Type B pancreatic cell (in vitro differentiated cells): ENCODE measurements at regions not wholly inside any gene's neighbourhood (a gene's known extent, or its start where the extent isn't known, plus 50 kb on each side); places are given as distances from the start of the nearest gene placed in this dataset.

ENCODE experiments used
- DNase-seq: peaks from one replicate; pipeline ENCODE4 v3.0.0; 2021; ENCODE audit warnings: mixed read lengths; ENCODE audit not compliant: unreplicated experiment; ENCODE audit errors: extremely low spot score
- H3K27ac Mint-ChIP-seq: 2 replicates; pipeline ENCODE4 v1.8.0; 2021; ENCODE audit warnings: mild to moderate bottlenecking, mixed read lengths
- H3K27me3 Mint-ChIP-seq: 2 replicates; pipeline ENCODE4 v1.8.0; 2021; ENCODE audit warnings: mixed read lengths
- H3K36me3 Mint-ChIP-seq: 2 replicates; pipeline ENCODE4 v1.8.0; 2021; ENCODE audit warnings: mixed read lengths
- H3K4me1 Mint-ChIP-seq: one replicate; pipeline ENCODE4 v1.8.0; 2021; ENCODE audit warnings: mixed read lengths; ENCODE audit not compliant: unreplicated experiment
- H3K4me3 Mint-ChIP-seq: 2 replicates; pipeline ENCODE4 v1.8.0; 2021; ENCODE audit warnings: mild to moderate bottlenecking, mixed read lengths
- H3K9me3 Mint-ChIP-seq: 2 replicates; pipeline ENCODE4 v1.8.0; 2021; ENCODE audit warnings: mixed read lengths
- TF ChIP-seq, protein P1 (sequence below): fragments of 200-600 bp; sonication (generic); conservative IDR thresholded peaks from 2 replicates; pipeline ENCODE4 v1.5.0; 2021; ENCODE audit warnings: antibody characterized with exemption, mild to moderate bottlenecking

DNA sequence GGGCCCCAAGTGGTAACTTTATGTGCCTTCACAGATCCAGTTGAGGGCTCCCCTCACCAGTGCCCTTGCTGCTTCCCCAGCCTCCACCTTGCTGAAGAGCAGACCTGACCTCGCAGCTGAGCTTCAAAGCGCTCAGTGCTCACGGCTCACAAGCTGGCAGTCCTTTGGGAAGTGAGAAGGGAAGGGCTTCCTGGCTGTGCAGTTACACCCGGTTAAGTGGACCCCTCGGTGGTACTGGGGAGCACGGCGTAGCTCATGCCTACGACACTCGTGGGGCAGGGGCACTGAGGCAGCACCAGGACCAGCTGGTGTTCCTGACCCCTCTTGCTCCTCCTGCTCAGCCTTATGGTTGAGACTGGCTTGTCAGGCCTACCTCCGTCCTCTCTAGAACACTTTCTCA lies 629.0 kb upstream of the TBL1XR1 start:
- DNase-seq = no peak
- TF ChIP-seq, protein P1, sequence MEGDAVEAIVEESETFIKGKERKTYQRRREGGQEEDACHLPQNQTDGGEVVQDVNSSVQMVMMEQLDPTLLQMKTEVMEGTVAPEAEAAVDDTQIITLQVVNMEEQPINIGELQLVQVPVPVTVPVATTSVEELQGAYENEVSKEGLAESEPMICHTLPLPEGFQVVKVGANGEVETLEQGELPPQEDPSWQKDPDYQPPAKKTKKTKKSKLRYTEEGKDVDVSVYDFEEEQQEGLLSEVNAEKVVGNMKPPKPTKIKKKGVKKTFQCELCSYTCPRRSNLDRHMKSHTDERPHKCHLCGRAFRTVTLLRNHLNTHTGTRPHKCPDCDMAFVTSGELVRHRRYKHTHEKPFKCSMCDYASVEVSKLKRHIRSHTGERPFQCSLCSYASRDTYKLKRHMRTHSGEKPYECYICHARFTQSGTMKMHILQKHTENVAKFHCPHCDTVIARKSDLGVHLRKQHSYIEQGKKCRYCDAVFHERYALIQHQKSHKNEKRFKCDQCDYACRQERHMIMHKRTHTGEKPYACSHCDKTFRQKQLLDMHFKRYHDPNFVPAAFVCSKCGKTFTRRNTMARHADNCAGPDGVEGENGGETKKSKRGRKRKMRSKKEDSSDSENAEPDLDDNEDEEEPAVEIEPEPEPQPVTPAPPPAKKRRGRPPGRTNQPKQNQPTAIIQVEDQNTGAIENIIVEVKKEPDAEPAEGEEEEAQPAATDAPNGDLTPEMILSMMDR = no peak
- H3K36me3 Mint-ChIP-seq = no peaks in the 10 kb centered on the region
- H3K9me3 Mint-ChIP-seq = no peaks in the 10 kb centered on the region
- peaks cover 48% of the 10 kb centered on the region for H3K4me1 Mint-ChIP-seq
- no peaks in the 10 kb centered on the region for H3K27me3 Mint-ChIP-seq
- H3K27ac Mint-ChIP-seq = no peak overlapping the region
- no peak overlapping the region for H3K4me3 Mint-ChIP-seq

DNA sequence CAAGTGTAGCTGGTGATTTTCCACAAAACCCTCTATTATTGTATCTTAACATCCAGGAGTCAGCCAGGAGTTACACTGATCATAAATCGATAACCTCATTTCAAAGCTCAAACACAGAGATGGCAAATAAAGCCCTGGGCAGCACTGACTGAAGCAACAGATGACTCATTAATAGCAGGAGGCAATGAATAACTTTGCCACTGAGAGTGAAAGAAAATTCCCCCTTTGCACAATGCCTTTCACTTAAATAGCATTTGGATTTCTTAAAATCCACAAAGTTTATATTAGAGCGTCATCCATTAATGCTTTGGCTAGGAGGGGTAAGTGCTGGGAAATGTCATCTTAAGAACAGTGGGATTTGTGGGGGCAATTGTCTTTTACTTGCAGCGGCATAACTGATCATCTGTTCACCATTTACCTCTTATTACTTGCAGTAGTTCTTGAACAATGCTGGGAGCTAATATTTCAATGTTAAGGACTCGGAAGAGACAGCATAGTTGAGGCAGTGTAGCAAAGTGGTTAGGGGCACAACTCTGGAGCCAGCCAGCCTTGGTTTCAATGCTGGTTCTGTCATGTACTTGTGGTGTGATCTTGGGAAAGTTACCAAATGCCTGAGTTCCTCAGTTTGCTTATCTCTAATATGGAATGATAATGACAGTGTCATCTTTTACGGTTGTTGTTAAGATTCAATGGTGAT lies 630.4 kb upstream of the TBL1XR1 start:
- H3K9me3 Mint-ChIP-seq = no peaks in the 10 kb centered on the region
- peak overlapping the region; percentile 57 for H3K27ac Mint-ChIP-seq
- H3K4me1 Mint-ChIP-seq = peaks cover 50% of the 10 kb centered on the region
- DNase-seq = no peak
- peak overlapping the region; percentile 24 for H3K4me3 Mint-ChIP-seq
- no peaks in the 10 kb centered on the region for H3K27me3 Mint-ChIP-seq
- no peaks in the 10 kb centered on the region for H3K36me3 Mint-ChIP-seq
- TF ChIP-seq, protein P1 = no peak

DNA sequence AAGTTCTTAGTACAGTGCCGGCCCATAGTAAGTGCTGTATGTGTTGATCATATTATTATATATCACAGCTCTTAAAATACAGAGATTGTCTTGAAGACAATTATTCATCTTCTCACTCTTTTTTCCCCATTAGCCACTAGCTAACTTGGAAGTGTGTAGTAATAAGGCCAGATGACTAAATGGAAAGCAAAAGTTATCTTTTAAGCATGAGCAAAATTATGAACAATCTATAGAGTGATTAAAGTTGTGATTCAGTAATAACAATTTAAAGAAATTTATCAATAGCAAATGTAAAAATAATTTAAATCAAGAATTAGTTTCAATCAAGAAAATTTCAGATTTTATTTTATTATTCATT lies 630.9 kb upstream of the TBL1XR1 start:
- H3K27me3 Mint-ChIP-seq = no peaks in the 10 kb centered on the region

DNA sequence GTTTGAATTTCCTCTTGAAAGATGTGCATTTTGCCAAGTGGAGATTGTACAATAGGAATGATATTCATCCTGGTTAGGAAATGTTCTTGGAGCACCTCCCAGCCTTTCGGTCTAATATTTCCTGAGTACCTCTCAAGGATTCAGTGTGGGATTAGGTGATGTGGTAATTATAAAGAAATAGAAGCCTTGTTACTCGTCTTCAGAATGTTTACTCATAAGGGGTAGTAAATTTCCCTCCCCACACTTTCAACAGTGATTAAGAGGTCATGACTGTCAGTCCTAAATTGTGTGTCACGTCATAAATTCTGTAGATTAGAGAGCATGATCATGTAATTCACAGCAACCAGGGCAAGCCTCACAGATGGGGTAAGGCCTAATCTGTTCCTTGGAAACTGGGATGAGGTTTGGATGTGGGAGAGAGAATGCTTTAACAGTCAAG lies 633.1 kb upstream of the TBL1XR1 start:
- Mint-ChIP-seq H3K27ac (no peak overlapping the region), H3K27me3 (no peaks in the 10 kb centered on the region), H3K36me3 (no peaks in the 10 kb centered on the region), H3K4me1 (peaks cover 53% of the 10 kb centered on the region), H3K9me3 (no peaks in the 10 kb centered on the region), H3K4me3 (no peak overlapping the region)
- TF ChIP-seq, protein P1 = no peak
- DNase-seq = no peak

More for the DNA sequence above, 630.9 kb upstream of the TBL1XR1 start:
- no peak for DNase-seq
- Mint-ChIP-seq H3K4me1 (peaks cover 49% of the 10 kb centered on the region), H3K4me3 (no peak overlapping the region), H3K36me3 (no peaks in the 10 kb centered on the region), H3K9me3 (no peaks in the 10 kb centered on the region), H3K27ac (peak overlapping the region; percentile 57)
- TF ChIP-seq, protein P1 = no peak

DNA sequence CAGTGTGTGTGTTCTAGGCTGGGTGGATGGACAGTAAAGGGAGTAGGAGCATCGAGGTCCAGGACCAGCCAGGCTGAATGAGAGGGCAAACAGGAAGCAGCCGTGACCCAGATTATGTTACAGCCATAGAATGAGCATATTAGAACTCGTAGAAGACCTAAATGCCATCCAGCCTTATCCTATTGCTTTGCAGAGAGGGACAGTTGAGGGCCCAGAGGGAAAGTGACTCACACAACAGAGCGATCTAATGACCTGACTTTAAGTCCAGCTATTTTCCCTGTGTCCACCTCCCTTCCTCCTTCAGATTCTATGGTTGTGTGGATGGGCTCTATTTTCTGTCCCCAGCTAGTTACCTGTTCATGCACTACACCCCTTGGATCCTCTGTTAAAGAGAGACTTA lies 634.1 kb upstream of the TBL1XR1 start:
- TF ChIP-seq, protein P1 = no peak
- Mint-ChIP-seq H3K27ac (no peak overlapping the region), H3K27me3 (no peaks in the 10 kb centered on the region), H3K36me3 (no peaks in the 10 kb centered on the region), H3K4me1 (peaks cover 59% of the 10 kb centered on the region), H3K9me3 (no peaks in the 10 kb centered on the region), H3K4me3 (no peak overlapping the region)
- DNase-seq = no peak
